IMR-90 (cell line): ENCODE measurements at regions not wholly inside any gene's neighbourhood (a gene's known extent, or its start where the extent isn't known, plus 50 kb on each side); places are given as distances from the start of the nearest gene placed in this dataset.

Source experiments
- BHLHE40 ChIP-seq: fragments of 150-350 bp; IDR thresholded peaks from 2 replicates; pipeline ENCODE4 v1.6.1; 2016; ENCODE audit warnings: mild to moderate bottlenecking, low read depth, low read length
- CEBPB ChIP-seq: IDR thresholded peaks from 2 replicates; pipeline ENCODE4 v1.6.1; 2012; ENCODE audit warnings: low read depth, low read length, improper control_type of control experiment
- CTCF ChIP-seq: conservative IDR thresholded peaks from 2 replicates; pipeline ENCODE4 v1.5.1; 2012; ENCODE audit warnings: mild to moderate bottlenecking, low read depth, low read length, improper control_type of control experiment
- ELK1 ChIP-seq: fragments of 150-350 bp; IDR thresholded peaks from 2 replicates; pipeline ENCODE4 v1.6.1; 2016; ENCODE audit warnings: low read depth, mild to moderate bottlenecking, low read length, moderate library complexity, borderline replicate concordance
- FOS ChIP-seq: fragments of 150-350 bp; IDR thresholded peaks from 2 replicates; pipeline ENCODE4 v1.6.1; 2016; ENCODE audit warnings: low read depth, low read length
- MAFK ChIP-seq: IDR thresholded peaks from 2 replicates; pipeline ENCODE4 v1.6.1; 2012; ENCODE audit warnings: low read depth, low read length, improper control_type of control experiment
- MAZ ChIP-seq: IDR thresholded peaks from 2 replicates; pipeline ENCODE4 v1.6.1; 2012; ENCODE audit warnings: low read depth, mild to moderate bottlenecking, low read length, improper control_type of control experiment, moderate library complexity, borderline replicate concordance
- MXI1 ChIP-seq: IDR thresholded peaks from 2 replicates; pipeline ENCODE4 v1.6.1; 2012; ENCODE audit warnings: low read depth, mild to moderate bottlenecking, low read length, moderate library complexity, borderline replicate concordance
- NFE2L2 ChIP-seq: fragments of 150-350 bp; IDR thresholded peaks from 2 replicates; pipeline ENCODE4 v1.6.1; 2016; ENCODE audit warnings: low read depth, mild to moderate bottlenecking, low read length
- POLR2A ChIP-seq: IDR thresholded peaks from 2 replicates; pipeline ENCODE4 v1.6.1; 2012; ENCODE audit warnings: mild to moderate bottlenecking, low read depth, low read length
- RAD21 ChIP-seq: IDR thresholded peaks from 2 replicates; pipeline ENCODE4 v1.6.1; 2012; ENCODE audit warnings: low read length, improper control_type of control experiment
- RFX5 ChIP-seq: IDR thresholded peaks from 2 replicates; pipeline ENCODE4 v1.8.0; 2012; ENCODE audit warnings: low read depth, mild to moderate bottlenecking, low read length, moderate library complexity
- SMC3 ChIP-seq: fragments of 150-350 bp; IDR thresholded peaks from 2 replicates; pipeline ENCODE4 v1.6.1; 2016; ENCODE audit warnings: low read depth, mild to moderate bottlenecking, antibody characterized with exemption, low read length, moderate library complexity
- USF2 ChIP-seq: fragments of 150-350 bp; IDR thresholded peaks from 2 replicates; pipeline ENCODE4 v1.6.1; 2017; ENCODE audit warnings: mild to moderate bottlenecking, antibody characterized with exemption, low read length, low read depth

GRCh38 chr4:167578906-167579305 lies 344.6 kb upstream of the SPOCK3 start:
- no peak for TF ChIP-seq NFE2L2
- no peak for TF ChIP-seq CTCF
- no peak for TF ChIP-seq MAFK
- TF ChIP-seq USF2: no peak
- TF ChIP-seq SMC3: no peak
- no peak for TF ChIP-seq POLR2A
- no peak for TF ChIP-seq MAZ
- no peak for TF ChIP-seq CEBPB
- no peak for TF ChIP-seq FOS
- no peak for TF ChIP-seq ELK1
- TF ChIP-seq RFX5: no peak
- no peak for TF ChIP-seq RAD21
- no peak for TF ChIP-seq MXI1
- no peak for TF ChIP-seq BHLHE40
